Effector CD4-positive, alpha-beta T cell (primary cell): ENCODE measurements at regions not wholly inside any gene's neighbourhood (a gene's known extent, or its start where the extent isn't known, plus 50 kb on each side); places are given as distances from the start of the nearest gene placed in this dataset.
"Not testable (repeated sequence)": the region's sequence is repeated elsewhere in the genome, so short reads cannot be mapped to it uniquely, and the experiment has no call there.

ENCODE experiments used
- DNase-seq: peaks from one replicate; pipeline ENCODE4 v3.0.0-alpha.2; 2020

- no peak for DNase-seq
These were observed 86.6 kb upstream of the ADRA1D start for GRCh38 chr20:4335722-4336121.

- no peak for DNase-seq
These were observed 83.2 kb upstream of the ADRA1D start for GRCh38 chr20:4332121-4332860.

- DNase-seq = no peak
These were observed 80.9 kb upstream of the ADRA1D start for GRCh38 chr20:4330011-4330410.

- DNase-seq = no peak
These were observed 80.1 kb upstream of the ADRA1D start for GRCh38 chr20:4329232-4329631.

- DNase-seq = no peak
These were observed 79.5 kb upstream of the ADRA1D start for GRCh38 chr20:4328541-4328940.

- no peak for DNase-seq
These were observed 78.9 kb upstream of the ADRA1D start for GRCh38 chr20:4327956-4328355.

GRCh38 chr20:4326195-4327065 lies 77.3 kb upstream of the ADRA1D start:
- no peak for DNase-seq

- DNase-seq = no peak
These were observed 76.6 kb upstream of the ADRA1D start for GRCh38 chr20:4325548-4326187.

- no peak for DNase-seq
These were observed 75.6 kb upstream of the ADRA1D start for GRCh38 chr20:4324611-4325243.

- no peak for DNase-seq
These were observed 73.4 kb upstream of the ADRA1D start for GRCh38 chr20:4322499-4322898.

GRCh38 chr20:4320291-4320690 lies 71.2 kb upstream of the ADRA1D start:
- no peak for DNase-seq

GRCh38 chr20:4318891-4319290 lies 69.8 kb upstream of the ADRA1D start:
- DNase-seq = no peak

- not testable (repeated sequence) for DNase-seq
These were observed 61.5 kb upstream of the ADRA1D start for GRCh38 chr20:4310616-4311015.

- no peak for DNase-seq
These were observed 57.1 kb upstream of the ADRA1D start for GRCh38 chr20:4306206-4306605.

GRCh38 chr20:4305091-4305490 lies 56.0 kb upstream of the ADRA1D start:
- no peak for DNase-seq

- DNase-seq = no peak
These were observed 55.5 kb upstream of the ADRA1D start for GRCh38 chr20:4304601-4305000.

GRCh38 chr20:4303136-4303535 lies 54.0 kb upstream of the ADRA1D start:
- no peak for DNase-seq

GRCh38 chr20:4300921-4301320 lies 51.8 kb upstream of the ADRA1D start:
- DNase-seq = no peak

- no peak for DNase-seq
These were observed 51.3 kb upstream of the ADRA1D start for GRCh38 chr20:4300401-4300800.

GRCh38 chr20:4299773-4300172 lies 50.7 kb upstream of the ADRA1D start:
- DNase-seq = no peak

- DNase-seq = no peak
These were observed 50.1 kb upstream of the ADRA1D start for GRCh38 chr20:4299216-4299615.
